GM12878 (cell line): ENCODE measurements at regions not wholly inside any gene's neighbourhood (a gene's known extent, or its start where the extent isn't known, plus 50 kb on each side); places are given as distances from the start of the nearest gene placed in this dataset.

Experiments used
- BCLAF1 ChIP-seq: fragments of 450-650 bp; IDR thresholded peaks from 2 replicates; pipeline ENCODE4 v1.6.1; 2017; ENCODE audit warnings: antibody characterized with exemption, mild to moderate bottlenecking, moderate library complexity
- BRCA1 ChIP-seq: IDR thresholded peaks from 2 replicates; pipeline ENCODE4 v1.6.1; 2011; ENCODE audit warnings: low read depth, low read length, improper control_type of control experiment
- CHD1 ChIP-seq: IDR thresholded peaks from 2 replicates; pipeline ENCODE4 v1.6.1; 2012; ENCODE audit warnings: low read depth, low read length, improper control_type of control experiment
- EP300 ChIP-seq, 2 experiments: fragments of 150-350 bp in 1 of 2; IDR thresholded peaks; 2 replicates each; pipeline ENCODE4 v1.6.1; 2011 to 2012; ENCODE audit warnings: low read depth in 2 of 2, low read length in 2 of 2, borderline replicate concordance in 1 of 2, improper control_type of control experiment in 1 of 2, inconsistent platforms in 1 of 2; ENCODE audit not compliant: control insufficient read depth in 1 of 2
- ETV6 ChIP-seq, 2 experiments: fragments of 450-650 bp in 1 of 2; IDR thresholded peaks in 1 of 2; conservative IDR thresholded peaks in 1 of 2; 2 replicates each; pipeline ENCODE4 v1.6.1; 2014; ENCODE audit warnings: antibody characterized with exemption in 1 of 2, borderline replicate concordance in 1 of 2, low read depth in 1 of 2, mild to moderate bottlenecking in 1 of 2, moderate library complexity in 1 of 2
- HCFC1 ChIP-seq: fragments of 150-350 bp; IDR thresholded peaks from 2 replicates; pipeline ENCODE4 v1.6.1; 2014; ENCODE audit warnings: low read length
- IRF3 ChIP-seq: fragments of 450-650 bp; IDR thresholded peaks from 2 replicates; pipeline ENCODE4 v1.6.1; 2014; ENCODE audit warnings: mild to moderate bottlenecking
- IRF4 ChIP-seq: IDR thresholded peaks from 2 replicates; pipeline ENCODE4 v1.6.1; 2011; ENCODE audit warnings: low read depth, low read length
- LARP7 ChIP-seq: fragments of 450-650 bp; IDR thresholded peaks from 2 replicates; pipeline ENCODE4 v1.6.1; 2017; ENCODE audit warnings: mild to moderate bottlenecking
- NR2C2 ChIP-seq: IDR thresholded peaks from 2 replicates; pipeline ENCODE4 v1.6.1; 2011; ENCODE audit warnings: borderline replicate concordance, low read depth; ENCODE audit not compliant: control insufficient read depth, insufficient read length
- PKNOX1 ChIP-seq: fragments of 450-650 bp; IDR thresholded peaks from 2 replicates; pipeline ENCODE4 v1.6.1; 2016; ENCODE audit warnings: mild to moderate bottlenecking
- PML ChIP-seq: IDR thresholded peaks from 2 replicates; pipeline ENCODE4 v1.6.1; 2012; ENCODE audit warnings: low read length, inconsistent platforms
- POLR2AphosphoS2 ChIP-seq: IDR thresholded peaks from 2 replicates; pipeline ENCODE4 v1.6.1; 2011; ENCODE audit warnings: low read depth, mild to moderate bottlenecking, low read length, improper control_type of control experiment, moderate library complexity
- PRDM15 ChIP-seq: fragments of 450-650 bp; formaldehyde crosslinking; IDR thresholded peaks from 2 replicates; pipeline ENCODE4 v1.4.0; 2020; ENCODE audit warnings: mild to moderate bottlenecking, moderate library complexity
- SUZ12 ChIP-seq: fragments of 200-600 bp; sonication (generic); IDR thresholded peaks from one replicate; pipeline ENCODE4 v1.6.1; 2018; ENCODE audit warnings: antibody characterized with exemption, mild to moderate bottlenecking; ENCODE audit not compliant: unreplicated experiment
- TF ChIP-seq, protein P1 (sequence below): fragments of 150-350 bp; IDR thresholded peaks from 2 replicates; pipeline ENCODE4 v1.6.1; 2014; ENCODE audit warnings: mild to moderate bottlenecking, low read depth, low read length
- TF ChIP-seq, protein P2 (sequence below): IDR thresholded peaks from 2 replicates; pipeline ENCODE4 v1.6.1; 2012; ENCODE audit warnings: low read depth, low read length, improper control_type of control experiment

- TF ChIP-seq, protein P1, sequence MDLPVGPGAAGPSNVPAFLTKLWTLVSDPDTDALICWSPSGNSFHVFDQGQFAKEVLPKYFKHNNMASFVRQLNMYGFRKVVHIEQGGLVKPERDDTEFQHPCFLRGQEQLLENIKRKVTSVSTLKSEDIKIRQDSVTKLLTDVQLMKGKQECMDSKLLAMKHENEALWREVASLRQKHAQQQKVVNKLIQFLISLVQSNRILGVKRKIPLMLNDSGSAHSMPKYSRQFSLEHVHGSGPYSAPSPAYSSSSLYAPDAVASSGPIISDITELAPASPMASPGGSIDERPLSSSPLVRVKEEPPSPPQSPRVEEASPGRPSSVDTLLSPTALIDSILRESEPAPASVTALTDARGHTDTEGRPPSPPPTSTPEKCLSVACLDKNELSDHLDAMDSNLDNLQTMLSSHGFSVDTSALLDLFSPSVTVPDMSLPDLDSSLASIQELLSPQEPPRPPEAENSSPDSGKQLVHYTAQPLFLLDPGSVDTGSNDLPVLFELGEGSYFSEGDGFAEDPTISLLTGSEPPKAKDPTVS = no peak
- TF ChIP-seq NR2C2 (no peak), CHD1 (no peak), LARP7 (no peak), PKNOX1 (no peak), ETV6 (conservative IDR thresholded peaks at IDR 0.05 in 1 of 2, IDR thresholded peaks at IDR 0.05 in 1 of 2; ENCODE audit: borderline replicate concordance in 1 of 2, low read depth in 1 of 2) (peak in 1 of 2 experiments; percentile 53; a peak in 1 of 4 replicates), HCFC1 (no peak), PML (no peak), BCLAF1 (no peak), PRDM15 (CRISPR knock-in tag) (no peak), SUZ12 (no peak), IRF3 (no peak), EP300 (IDR thresholded peaks at IDR 0.05; ENCODE audit: borderline replicate concordance in 1 of 2, control insufficient read depth in 1 of 2, low read depth in 2 of 2, low read length in 2 of 2) (no peak; a peak in 1 of 4 replicates), IRF4 (peak; percentile 32; the same call in 1 of the 2 replicates), POLR2AphosphoS2 (no peak), BRCA1 (no peak)
- TF ChIP-seq, protein P2, sequence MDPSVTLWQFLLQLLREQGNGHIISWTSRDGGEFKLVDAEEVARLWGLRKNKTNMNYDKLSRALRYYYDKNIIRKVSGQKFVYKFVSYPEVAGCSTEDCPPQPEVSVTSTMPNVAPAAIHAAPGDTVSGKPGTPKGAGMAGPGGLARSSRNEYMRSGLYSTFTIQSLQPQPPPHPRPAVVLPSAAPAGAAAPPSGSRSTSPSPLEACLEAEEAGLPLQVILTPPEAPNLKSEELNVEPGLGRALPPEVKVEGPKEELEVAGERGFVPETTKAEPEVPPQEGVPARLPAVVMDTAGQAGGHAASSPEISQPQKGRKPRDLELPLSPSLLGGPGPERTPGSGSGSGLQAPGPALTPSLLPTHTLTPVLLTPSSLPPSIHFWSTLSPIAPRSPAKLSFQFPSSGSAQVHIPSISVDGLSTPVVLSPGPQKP = no peak
Observed at GRCh38 chr1:25026730-25027450, 96.8 kb upstream of the RUNX3 start (continued).
